ENCODE measurements at regions not wholly inside any gene's neighbourhood (a gene's known extent, or its start where the extent isn't known, plus 50 kb on each side); places are given as distances from the start of the nearest gene placed in this dataset.

DNA sequence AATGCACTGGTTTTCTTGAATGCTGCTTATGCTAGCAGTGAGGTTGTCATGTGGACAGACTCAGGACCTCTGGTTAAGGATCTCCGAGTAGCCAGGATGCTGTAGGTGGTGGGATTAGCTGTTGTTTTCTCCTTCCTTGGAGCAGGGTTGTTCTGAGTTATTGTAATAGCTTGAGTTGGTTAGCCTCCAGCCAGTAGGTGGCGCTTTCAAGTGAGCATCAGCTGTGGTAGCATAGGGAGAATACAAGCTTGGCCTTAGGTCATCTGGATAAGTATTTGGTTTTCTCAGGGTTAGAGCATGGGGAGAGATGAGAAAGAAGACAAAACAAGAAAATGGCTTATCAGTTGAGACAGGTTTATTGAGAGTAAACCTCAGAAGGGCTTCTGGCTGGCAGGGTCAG lies 299.7 kb upstream of the FBXO33 start (continued):
- TF ChIP-seq TRAFD1 (CRISPR knock-in tag; IDR thresholded peaks at IDR 0.05; ENCODE audit: borderline replicate concordance), result no peak

GRCh38 chr14:39726563-39726962 lies 294.3 kb upstream of the FBXO33 start:
- no peak overlapping the region for H3K9ac ChIP-seq (ENCODE audit: insufficient read depth, low read depth, low read length)
- CTCF ChIA-PET (ENCODE audit: low intra/inter-chr PET ratio, low total read pairs), result no interaction called here
- no peak for DNase-seq (ENCODE audit: low spot score)
- no peaks in the 10 kb centered on the region for H3K27me3 ChIP-seq (ENCODE audit: control insufficient read depth in 1 of 2, insufficient read depth in 2 of 2, low read length in 2 of 2)
- no peaks in the 10 kb centered on the region for H4K20me1 ChIP-seq (ENCODE audit: insufficient read depth, low read length)
- intact Hi-C loops (cut with micrococcal nuclease; ENCODE audit: unreplicated experiment), result no loop called here
- POLR2A ChIA-PET, result no interaction called here
- H3K4me2 ChIP-seq (ENCODE audit: low read depth, low read length), result no peak overlapping the region
- no peak overlapping the region for H3K4me3 ChIP-seq (replicated peaks in 1 of 3; ENCODE audit: insufficient read depth in 1 of 3, low read depth in 2 of 3, low read length in 3 of 3)
- in situ Hi-C loops (cut with HindIII; ENCODE audit: extremely low pct_ligation_motif_present, low pct_unique_long_range_greater_than_20kb), result no loop called here
- no peak for ATAC-seq
- no peaks in the 10 kb centered on the region for H3K9me3 ChIP-seq (ENCODE audit: low read length)
- TF ChIP-seq ZFP36 (IDR thresholded peaks at IDR 0.05; ENCODE audit: borderline replicate concordance, low read depth, low read length, partially characterized antibody) (no peak), ZNF768 (CRISPR knock-in tag; IDR thresholded peaks at IDR 0.05) (no peak), FOXK1 (CRISPR knock-in tag; IDR thresholded peaks at IDR 0.05; ENCODE audit: borderline replicate concordance, low read depth) (no peak)
- TF ChIP-seq, protein P1, sequence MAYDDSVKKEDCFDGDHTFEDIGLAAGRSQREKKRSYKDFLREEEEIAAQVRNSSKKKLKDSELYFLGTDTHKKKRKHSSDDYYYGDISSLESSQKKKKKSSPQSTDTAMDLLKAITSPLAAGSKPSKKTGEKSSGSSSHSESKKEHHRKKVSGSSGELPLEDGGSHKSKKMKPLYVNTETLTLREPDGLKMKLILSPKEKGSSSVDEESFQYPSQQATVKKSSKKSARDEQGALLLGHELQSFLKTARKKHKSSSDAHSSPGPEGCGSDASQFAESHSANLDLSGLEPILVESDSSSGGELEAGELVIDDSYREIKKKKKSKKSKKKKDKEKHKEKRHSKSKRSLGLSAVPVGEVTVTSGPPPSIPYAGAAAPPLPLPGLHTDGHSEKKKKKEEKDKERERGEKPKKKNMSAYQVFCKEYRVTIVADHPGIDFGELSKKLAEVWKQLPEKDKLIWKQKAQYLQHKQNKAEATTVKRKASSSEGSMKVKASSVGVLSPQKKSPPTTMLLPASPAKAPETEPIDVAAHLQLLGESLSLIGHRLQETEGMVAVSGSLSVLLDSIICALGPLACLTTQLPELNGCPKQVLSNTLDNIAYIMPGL (CRISPR knock-in tag; IDR thresholded peaks at IDR 0.05; ENCODE audit: borderline replicate concordance in 1 of 2, low read depth in 1 of 2), result no peak
- 18% methylated on average over 2 of the region's 2 CpGs for WGBS (ENCODE audit: low lambda C conversion rate)
- no peak overlapping the region for H2AFZ ChIP-seq (ENCODE audit: low read length)
- no peak overlapping the region for H3K27ac ChIP-seq (ENCODE audit: extremely low read length, insufficient read depth, low read length)
- no TSS peak for BruUV-seq (replicated peaks)
- no peaks in the 10 kb centered on the region for H3K4me1 ChIP-seq (ENCODE audit: insufficient read depth, low read length)
- H3K36me3 ChIP-seq (replicated peaks in 1 of 2; ENCODE audit: control insufficient read depth in 1 of 2, insufficient read depth in 2 of 2, low read length in 2 of 2), result no peaks in the 10 kb centered on the region
- FAIRE-seq, result no peak
- no peaks in the 10 kb centered on the region for H3K79me2 ChIP-seq (ENCODE audit: insufficient read depth, low read length)

Measured in HepG2 (cell line).